OCI-LY3 (cell line): ENCODE measurements at regions not wholly inside any gene's neighbourhood (a gene's known extent, or its start where the extent isn't known, plus 50 kb on each side); places are given as distances from the start of the nearest gene placed in this dataset.

Experiments used
- EZH2phosphoT487 ChIP-seq: fragments of 200-600 bp; shearing (Covaris generic); IDR thresholded peaks from 2 replicates; pipeline ENCODE4 v1.6.1; 2018; ENCODE audit warnings: antibody characterized with exemption, mixed run types, low read depth
- TF ChIP-seq, protein P1 (sequence below): fragments of 200-600, 300-600 bp; sonication (generic); IDR thresholded peaks from 2 replicates; pipeline ENCODE4 v1.5.1; 2014; ENCODE audit warnings: antibody characterized with exemption, low read length, low read depth

DNA sequence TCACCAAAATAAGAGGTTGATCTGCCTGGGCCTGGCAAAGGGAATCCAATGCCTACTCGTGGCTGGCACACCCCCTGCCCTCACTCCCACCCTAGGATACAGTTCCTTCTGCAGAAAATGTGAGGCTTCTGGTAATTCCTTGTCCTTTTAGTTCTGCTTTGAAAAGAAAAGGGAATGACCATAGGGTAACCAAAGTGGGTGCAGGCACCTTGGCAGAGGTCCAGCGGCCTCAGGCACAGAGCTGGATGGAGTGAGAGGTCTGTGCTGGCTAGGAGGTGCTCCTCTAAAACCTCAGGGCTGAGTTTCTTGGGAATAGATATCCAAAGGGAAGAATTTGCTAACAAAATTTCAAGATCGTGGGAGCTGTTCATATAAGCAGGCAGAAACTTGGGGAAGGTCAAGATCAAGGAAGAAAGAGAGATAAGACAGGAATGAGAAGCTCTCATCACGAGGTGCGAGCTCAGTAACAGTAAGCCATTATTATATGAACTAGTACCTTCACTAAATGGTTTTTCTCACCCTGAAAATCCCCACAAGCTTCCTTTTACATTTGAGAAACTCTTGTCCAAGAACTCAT, 293.1 kb upstream of the LYPLAL1 start:
- TF ChIP-seq, protein P1, sequence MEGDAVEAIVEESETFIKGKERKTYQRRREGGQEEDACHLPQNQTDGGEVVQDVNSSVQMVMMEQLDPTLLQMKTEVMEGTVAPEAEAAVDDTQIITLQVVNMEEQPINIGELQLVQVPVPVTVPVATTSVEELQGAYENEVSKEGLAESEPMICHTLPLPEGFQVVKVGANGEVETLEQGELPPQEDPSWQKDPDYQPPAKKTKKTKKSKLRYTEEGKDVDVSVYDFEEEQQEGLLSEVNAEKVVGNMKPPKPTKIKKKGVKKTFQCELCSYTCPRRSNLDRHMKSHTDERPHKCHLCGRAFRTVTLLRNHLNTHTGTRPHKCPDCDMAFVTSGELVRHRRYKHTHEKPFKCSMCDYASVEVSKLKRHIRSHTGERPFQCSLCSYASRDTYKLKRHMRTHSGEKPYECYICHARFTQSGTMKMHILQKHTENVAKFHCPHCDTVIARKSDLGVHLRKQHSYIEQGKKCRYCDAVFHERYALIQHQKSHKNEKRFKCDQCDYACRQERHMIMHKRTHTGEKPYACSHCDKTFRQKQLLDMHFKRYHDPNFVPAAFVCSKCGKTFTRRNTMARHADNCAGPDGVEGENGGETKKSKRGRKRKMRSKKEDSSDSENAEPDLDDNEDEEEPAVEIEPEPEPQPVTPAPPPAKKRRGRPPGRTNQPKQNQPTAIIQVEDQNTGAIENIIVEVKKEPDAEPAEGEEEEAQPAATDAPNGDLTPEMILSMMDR, result no peak
- no peak for TF ChIP-seq EZH2phosphoT487
